HCT116 (cell line): ENCODE measurements at regions not wholly inside any gene's neighbourhood (a gene's known extent, or its start where the extent isn't known, plus 50 kb on each side); places are given as distances from the start of the nearest gene placed in this dataset.
"Not testable (repeated sequence)": the region's sequence is repeated elsewhere in the genome, so short reads cannot be mapped to it uniquely, and the experiment has no call there.

Experiments
- ATAC-seq: fragments of 200-7000 bp; cut with Tn5 transposase; 2 replicates; pipeline ENCODE4 v1.9.1; 2020; ENCODE audit warnings: mild to moderate bottlenecking, moderate library complexity
- BruUV-seq: library from RNA; stranded (reverse); fragments of 400-500 nt; replicated peaks from 2 replicates; lab custom pipeline; 2021; lab: Mats Ljungman, UMichigan
- CTCF ChIA-PET: fragments of 300-600 bp; sonication (Branson Sonifier 250); formaldehyde crosslinking; loops from one replicate; lab custom pipeline; 2021; ENCODE audit warnings: antibody characterized with exemption; lab: Charles Lee
- POLR2A ChIA-PET: fragments of 300-600, 350-600 bp; sonication (Branson Sonifier 250); formaldehyde crosslinking; loops from one replicate; lab custom pipeline; 2021; ENCODE audit warnings: antibody characterized with exemption; lab: Charles Lee
- RAD21 ChIA-PET, 2 experiments: fragments of 300-600 bp; sonication (Branson Sonifier 250); formaldehyde crosslinking; loops; one replicate each; lab custom pipeline; 2023; ENCODE audit warnings: low total read pairs in 2 of 2; ENCODE audit not compliant: uncharacterized antibody in 2 of 2, unreplicated experiment in 2 of 2, low non-redundant PET in 1 of 2; lab: Charles Lee
- DNase-seq: peaks from one replicate; pipeline ENCODE4 v3.0.0-alpha.2; 2010; ENCODE audit warnings: low read depth, low spot score
- H2AFZ ChIP-seq: fragments of 200-600 bp; shearing (Covaris generic), sonication (generic); 2 replicates; pipeline ENCODE4 v1.6.1; 2017; ENCODE audit warnings: low read depth, mixed run types, mixed read lengths, antibody characterized with exemption, low read length; ENCODE audit not compliant: poor library complexity, severe bottlenecking
- H3K27ac ChIP-seq: 2 replicates; pipeline ENCODE4 v1.5.1; 2012; ENCODE audit warnings: low read depth, low read length
- H3K27me3 ChIP-seq: fragments of 200-600 bp; sonication (generic); 2 replicates; pipeline ENCODE4 v1.6.1; 2016; ENCODE audit warnings: mixed run types, low read length, mixed read lengths; ENCODE audit not compliant: insufficient read depth
- H3K36me3 ChIP-seq, 2 experiments: fragments of 200-500 bp in 1 of 2; fragments of 200-600 bp in 1 of 2; sonication (Bioruptor generic) in 1 of 2; sonication (generic) in 1 of 2; 2 replicates each; pipeline versions ENCODE4 v1.5.1 to v1.6.1; 2014 to 2016; ENCODE audit warnings: low read length in 2 of 2, inconsistent platforms in 1 of 2, mixed read lengths in 1 of 2, mixed run types in 1 of 2; ENCODE audit not compliant: insufficient read depth in 2 of 2, control insufficient read depth in 1 of 2
- H3K4me1 ChIP-seq, 2 experiments: fragments of 200-600 bp in 1 of 2; sonication (generic) in 1 of 2; 2 replicates each; pipeline versions ENCODE4 v1.5.1 to v1.6.1; 2012 to 2017; ENCODE audit warnings: low read length in 2 of 2, inconsistent platforms in 1 of 2, mild to moderate bottlenecking in 1 of 2, mixed read lengths in 1 of 2, mixed run types in 1 of 2, moderate library complexity in 1 of 2; ENCODE audit not compliant: insufficient read depth in 2 of 2, control insufficient read depth in 1 of 2
- H3K4me2 ChIP-seq: fragments of 200-600 bp; sonication (generic); 2 replicates; pipeline ENCODE4 v1.6.1; 2017; ENCODE audit warnings: mixed run types, low read length, mixed read lengths
- H3K4me3 ChIP-seq, 2 experiments: fragments of 200-600 bp in 1 of 2; sonication (generic) in 1 of 2; replicated peaks in 1 of 2; 2 replicates each; pipeline ENCODE4 v1.5.1; 2011 to 2016; ENCODE audit warnings: low read length in 2 of 2, control low read depth in 1 of 2, low read depth in 1 of 2, mild to moderate bottlenecking in 1 of 2, mixed read lengths in 1 of 2, mixed run types in 1 of 2
- H3K79me2 ChIP-seq: fragments of 200-600 bp; sonication (generic); 2 replicates; pipeline ENCODE4 v1.6.1; 2017; ENCODE audit warnings: mild to moderate bottlenecking, mixed run types, low read length, moderate library complexity, mixed read lengths; ENCODE audit not compliant: insufficient read depth
- H3K9ac ChIP-seq: fragments of 200-600 bp; sonication (generic); 2 replicates; pipeline ENCODE4 v1.6.1; 2016; ENCODE audit warnings: low read length, mixed read lengths
- H3K9me2 ChIP-seq: fragments of 200-600 bp; sonication (generic), shearing (Covaris generic); 2 replicates; pipeline ENCODE4 v1.6.1; 2017; ENCODE audit warnings: mixed run types, mild to moderate bottlenecking, moderate library complexity; ENCODE audit not compliant: insufficient read depth
- H3K9me3 ChIP-seq, 2 experiments: fragments of 200-500 bp in 1 of 2; fragments of 200-600 bp in 1 of 2; sonication (Bioruptor generic) in 1 of 2; sonication (generic) in 1 of 2; 2 replicates each; pipeline ENCODE4 v1.6.1; 2014 to 2017; ENCODE audit warnings: low read length in 2 of 2, mixed read lengths in 2 of 2, inconsistent platforms in 1 of 2, low read depth in 1 of 2, mild to moderate bottlenecking in 1 of 2, mixed run types in 1 of 2, moderate library complexity in 1 of 2; ENCODE audit not compliant: control insufficient read depth in 1 of 2, insufficient read depth in 1 of 2
- H4K20me1 ChIP-seq: fragments of 200-600 bp; sonication (generic), shearing (Covaris generic); 2 replicates; pipeline ENCODE4 v1.6.1; 2017; ENCODE audit warnings: mixed run types, mild to moderate bottlenecking, moderate library complexity; ENCODE audit not compliant: insufficient read depth
- ELF1 ChIP-seq: IDR thresholded peaks from 2 replicates; pipeline ENCODE4 v1.6.1; 2012; ENCODE audit warnings: low read depth, borderline replicate concordance
- SIN3A ChIP-seq: IDR thresholded peaks from 2 replicates; pipeline ENCODE4 v1.6.1; 2012; ENCODE audit warnings: low read depth
- intact Hi-C: fragments of 100-400 bp; cut with micrococcal nuclease; formaldehyde crosslinking; loops from 2 replicates; pipeline ENCODE4 v1.10.0; 2022
- TF ChIP-seq, protein P1 (sequence below): IDR thresholded peaks from 2 replicates; pipeline ENCODE4 v1.6.1; 2011; ENCODE audit warnings: mild to moderate bottlenecking, low read length, moderate library complexity; ENCODE audit not compliant: insufficient replicate concordance; ENCODE audit errors: extremely low read depth

DNA sequence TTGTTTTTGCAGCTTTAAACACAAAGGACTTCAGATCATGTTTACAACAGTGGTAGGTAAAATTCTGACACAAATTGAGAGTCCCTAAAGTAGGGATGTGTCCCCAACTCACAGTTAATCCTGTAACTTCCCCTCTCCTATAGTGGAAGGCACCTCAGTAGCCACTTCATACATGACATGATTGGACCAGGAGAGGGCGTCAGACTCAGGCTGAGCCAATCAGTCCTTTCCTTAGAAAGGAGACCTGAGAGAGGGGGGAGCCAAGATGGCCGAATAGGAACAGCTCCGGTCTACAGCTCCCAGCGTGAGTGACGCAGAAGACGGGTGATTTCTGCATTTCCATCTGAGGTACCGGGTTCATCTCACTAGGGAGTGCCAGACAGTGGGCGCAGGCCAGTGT, 238.4 kb downstream of the LRRC70 start:
- H3K4me3 ChIP-seq, DNase-seq, CTCF ChIA-PET, H3K9me3 ChIP-seq, POLR2A ChIA-PET, intact Hi-C loops, H2AFZ ChIP-seq, H3K9me2 ChIP-seq, H3K79me2 ChIP-seq, ATAC-seq, H3K27ac ChIP-seq, H4K20me1 ChIP-seq, H3K9ac ChIP-seq, H3K4me2 ChIP-seq, BruUV-seq, H3K4me1 ChIP-seq, RAD21 ChIA-PET, H3K36me3 ChIP-seq, H3K27me3 ChIP-seq: not testable (repeated sequence)

DNA sequence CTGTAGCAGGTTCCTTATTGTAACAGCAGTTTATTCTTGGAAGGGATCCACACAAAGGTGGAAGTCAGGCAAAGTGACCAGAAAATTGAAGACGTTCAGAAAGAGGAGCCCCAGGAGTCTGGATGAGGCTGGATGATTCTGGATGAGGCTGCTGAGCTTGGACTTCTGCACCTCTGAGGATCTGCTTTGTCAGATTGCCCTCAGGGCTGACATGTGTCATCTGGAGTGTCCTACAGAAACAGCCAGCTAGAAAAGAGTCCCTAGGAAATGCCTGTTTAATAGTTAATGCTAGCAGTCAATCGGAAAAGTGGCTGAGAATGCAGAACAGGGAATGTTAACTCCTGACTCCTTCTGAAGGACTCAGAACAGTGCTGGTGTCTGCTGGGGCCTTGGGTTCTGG, 236.4 kb downstream of the LRRC70 start:
- Histone ChIP-seq H3K9ac (no peak overlapping the region), H3K36me3 (no peaks in the 10 kb centered on the region), H3K4me2 (no peak overlapping the region), H3K27ac (no peak overlapping the region), H3K9me2 (no peaks in the 10 kb centered on the region), H3K4me1 (no peaks in the 10 kb centered on the region), H3K9me3 (no peaks in the 10 kb centered on the region), H4K20me1 (no peaks in the 10 kb centered on the region), H3K79me2 (no peaks in the 10 kb centered on the region), H3K4me3 (no peak overlapping the region), H3K27me3 (no peaks in the 10 kb centered on the region), H2AFZ (no peak overlapping the region)
- RAD21 ChIA-PET: no interaction called here
- no peak for ATAC-seq
- intact Hi-C loops: no loop called here
- TF ChIP-seq, protein P1, sequence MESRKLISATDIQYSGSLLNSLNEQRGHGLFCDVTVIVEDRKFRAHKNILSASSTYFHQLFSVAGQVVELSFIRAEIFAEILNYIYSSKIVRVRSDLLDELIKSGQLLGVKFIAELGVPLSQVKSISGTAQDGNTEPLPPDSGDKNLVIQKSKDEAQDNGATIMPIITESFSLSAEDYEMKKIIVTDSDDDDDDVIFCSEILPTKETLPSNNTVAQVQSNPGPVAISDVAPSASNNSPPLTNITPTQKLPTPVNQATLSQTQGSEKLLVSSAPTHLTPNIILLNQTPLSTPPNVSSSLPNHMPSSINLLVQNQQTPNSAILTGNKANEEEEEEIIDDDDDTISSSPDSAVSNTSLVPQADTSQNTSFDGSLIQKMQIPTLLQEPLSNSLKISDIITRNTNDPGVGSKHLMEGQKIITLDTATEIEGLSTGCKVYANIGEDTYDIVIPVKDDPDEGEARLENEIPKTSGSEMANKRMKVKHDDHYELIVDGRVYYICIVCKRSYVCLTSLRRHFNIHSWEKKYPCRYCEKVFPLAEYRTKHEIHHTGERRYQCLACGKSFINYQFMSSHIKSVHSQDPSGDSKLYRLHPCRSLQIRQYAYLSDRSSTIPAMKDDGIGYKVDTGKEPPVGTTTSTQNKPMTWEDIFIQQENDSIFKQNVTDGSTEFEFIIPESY: no peak
- no peak for TF ChIP-seq ELF1
- TF ChIP-seq SIN3A: no peak
- POLR2A ChIA-PET: no interaction called here
- no TSS peak for BruUV-seq
- CTCF ChIA-PET: no interaction called here
- DNase-seq: no peak
